ENCODE measurements at regions not wholly inside any gene's neighbourhood (a gene's known extent, or its start where the extent isn't known, plus 50 kb on each side); places are given as distances from the start of the nearest gene placed in this dataset.

DNA sequence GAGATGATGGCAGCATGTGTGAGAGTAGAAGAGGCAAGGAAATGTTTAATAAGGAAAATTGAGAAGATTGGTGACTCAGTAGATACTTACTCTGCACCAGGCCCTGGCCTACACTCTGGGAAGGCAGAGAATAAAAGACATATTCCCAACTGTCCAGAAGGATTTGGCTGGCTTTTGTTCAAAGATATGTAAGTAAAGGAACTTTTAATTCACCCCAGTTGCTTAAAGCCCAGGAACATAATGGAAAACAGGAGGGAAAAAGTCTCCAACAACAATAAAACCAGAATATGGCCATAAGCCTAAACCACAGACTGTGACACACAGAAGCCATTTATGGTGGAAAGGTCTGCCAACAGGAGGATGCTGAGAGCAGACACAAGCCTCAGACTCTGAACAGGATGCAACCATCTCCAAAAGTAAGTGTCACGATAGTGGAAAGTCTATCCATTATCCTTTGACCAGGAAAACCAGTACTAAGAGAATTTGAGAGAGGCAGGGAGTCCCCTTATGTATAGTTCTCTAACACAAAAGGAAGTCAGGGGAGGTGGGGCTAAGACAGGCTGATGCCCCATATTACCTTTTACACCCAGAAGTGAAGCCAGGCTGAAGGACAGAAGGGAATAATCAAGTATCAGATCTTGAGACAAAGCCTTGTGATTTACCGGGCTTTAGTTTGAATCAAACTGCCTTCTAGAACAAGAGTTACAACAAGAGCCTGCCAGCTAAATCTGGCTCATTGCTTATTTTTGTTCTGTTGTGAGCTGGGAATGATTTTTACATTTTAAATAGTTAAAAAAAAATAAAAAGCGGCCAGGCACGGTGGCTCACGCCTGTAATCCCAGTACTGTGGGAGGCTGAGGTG, 169.5 kb upstream of the STARD13 start:
- no peaks in the 10 kb centered on the region for H3K4me1 ChIP-seq (ENCODE audit: control insufficient read depth, low read depth, low read length)
- H3K79me1 ChIP-seq (ENCODE audit: low read length) = no peaks in the 10 kb centered on the region
- no peak overlapping the region for H3K4ac ChIP-seq (ENCODE audit: low read depth, low read length)
- H2AK5ac ChIP-seq (ENCODE audit: low read length) = no peak overlapping the region
- no CpG with 5 or more reads among the region's 5 CpGs for WGBS (ENCODE audit: extremely low coverage, insufficient coverage, low lambda C conversion rate)
- no peak overlapping the region for H4K8ac ChIP-seq (ENCODE audit: low read depth, low read length)
- H3K36me3 ChIP-seq (ENCODE audit: control insufficient read depth, insufficient read depth, low read length) = no peaks in the 10 kb centered on the region
- no peak overlapping the region for H3K27ac ChIP-seq (ENCODE audit: low read depth, low read length)
- no peak overlapping the region for H4K5ac ChIP-seq (ENCODE audit: low read length)
- H2BK5ac ChIP-seq (ENCODE audit: low read length) = no peak overlapping the region
- no peak overlapping the region for H2BK120ac ChIP-seq (ENCODE audit: low read depth, low read length)
- no peak overlapping the region for H3K56ac ChIP-seq (ENCODE audit: low read length)
- H2BK15ac ChIP-seq (replicated peaks; ENCODE audit: low read depth) = no peak overlapping the region
- H3K23ac ChIP-seq (ENCODE audit: low read length) = no peak overlapping the region
- no peak overlapping the region for H3K18ac ChIP-seq (ENCODE audit: low read length)
- H3K4me2 ChIP-seq (ENCODE audit: low read length) = no peak overlapping the region
- H3K79me2 ChIP-seq (ENCODE audit: control insufficient read depth, insufficient read depth, low read length) = no peaks in the 10 kb centered on the region
- no peak overlapping the region for H3K4me3 ChIP-seq (ENCODE audit: low read length)
- no peaks in the 10 kb centered on the region for H3K27me3 ChIP-seq (ENCODE audit: insufficient read depth, low read length, poor library complexity)
- DNase-seq = no peak
- H3K9ac ChIP-seq (ENCODE audit: low read length) = no peak overlapping the region

DNA sequence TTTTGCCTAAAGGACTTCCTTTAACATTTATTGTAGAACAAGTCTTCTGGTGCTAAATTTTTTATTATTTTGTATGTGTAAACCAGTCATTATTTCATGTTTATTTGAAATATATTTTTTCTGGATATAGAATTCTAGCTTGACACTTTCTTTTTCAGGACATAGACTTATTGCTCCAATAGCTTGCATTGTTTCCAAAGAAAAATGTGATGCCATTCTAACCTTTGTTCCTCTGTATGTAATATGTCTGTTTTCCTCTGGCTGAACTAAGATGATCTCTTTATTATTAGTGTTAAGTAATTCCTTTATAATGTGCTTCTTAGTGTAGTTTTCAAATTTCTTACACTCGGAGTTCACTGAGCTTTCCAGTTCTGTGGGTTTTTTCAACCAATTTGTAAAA, 174.1 kb upstream of the STARD13 start:
- Histone ChIP-seq H3K23ac (ENCODE audit: low read length) (no peak overlapping the region), H2AK5ac (ENCODE audit: low read length) (no peak overlapping the region), H3K79me1 (ENCODE audit: low read length) (no peaks in the 10 kb centered on the region), H2BK15ac (replicated peaks; ENCODE audit: low read depth) (no peak overlapping the region), H3K4me1 (ENCODE audit: control insufficient read depth, low read depth, low read length) (no peaks in the 10 kb centered on the region), H3K4me2 (ENCODE audit: low read length) (no peak overlapping the region), H3K27me3 (ENCODE audit: insufficient read depth, low read length, poor library complexity) (no peaks in the 10 kb centered on the region), H3K4ac (ENCODE audit: low read depth, low read length) (no peak overlapping the region), H3K4me3 (ENCODE audit: low read length) (no peak overlapping the region), H4K8ac (ENCODE audit: low read depth, low read length) (no peak overlapping the region), H3K9ac (ENCODE audit: low read length) (no peak overlapping the region), H2BK5ac (ENCODE audit: low read length) (no peak overlapping the region), H3K79me2 (ENCODE audit: control insufficient read depth, insufficient read depth, low read length) (no peaks in the 10 kb centered on the region), H3K18ac (ENCODE audit: low read length) (no peak overlapping the region), H2BK120ac (ENCODE audit: low read depth, low read length) (no peak overlapping the region), H3K56ac (ENCODE audit: low read length) (no peak overlapping the region), H3K36me3 (ENCODE audit: control insufficient read depth, insufficient read depth, low read length) (no peaks in the 10 kb centered on the region), H4K5ac (ENCODE audit: low read length) (no peak overlapping the region), H3K27ac (ENCODE audit: low read depth, low read length) (no peak overlapping the region)
- DNase-seq = no peak
- no CpG with 5 or more reads among the region's 1 CpG for WGBS (ENCODE audit: extremely low coverage, insufficient coverage, low lambda C conversion rate)

DNA sequence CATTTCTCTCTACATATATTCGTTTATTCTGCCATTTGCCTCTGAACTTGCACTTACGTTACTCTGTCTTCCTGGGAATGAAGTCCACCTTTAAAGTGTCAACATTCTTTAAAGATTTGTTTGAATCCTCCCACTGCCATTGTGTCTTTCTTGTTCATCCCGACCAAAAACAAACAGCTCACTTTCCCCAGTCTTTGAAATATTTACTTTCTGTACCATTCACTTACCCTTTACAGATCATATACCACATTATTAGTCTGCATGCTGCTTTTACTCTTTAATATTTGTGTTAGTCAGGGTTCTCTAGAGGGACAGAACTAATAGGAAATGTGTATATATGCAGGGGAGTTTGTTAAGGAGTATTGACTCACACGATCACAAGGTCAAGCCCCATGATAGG, 176.6 kb upstream of the STARD13 start:
- H2BK120ac ChIP-seq (ENCODE audit: low read depth, low read length) = no peak overlapping the region
- H3K18ac ChIP-seq (ENCODE audit: low read length) = no peak overlapping the region
- H3K4me1 ChIP-seq (ENCODE audit: control insufficient read depth, low read depth, low read length) = no peaks in the 10 kb centered on the region
- no peak overlapping the region for H3K4me3 ChIP-seq (ENCODE audit: low read length)
- no peak for DNase-seq
- H3K4me2 ChIP-seq (ENCODE audit: low read length) = no peak overlapping the region
- no peaks in the 10 kb centered on the region for H3K79me1 ChIP-seq (ENCODE audit: low read length)
- H3K36me3 ChIP-seq (ENCODE audit: control insufficient read depth, insufficient read depth, low read length) = no peaks in the 10 kb centered on the region
- H3K79me2 ChIP-seq (ENCODE audit: control insufficient read depth, insufficient read depth, low read length) = no peaks in the 10 kb centered on the region
- H2BK5ac ChIP-seq (ENCODE audit: low read length) = no peak overlapping the region
- 100% methylated on average over 1 of the region's 4 CpGs for WGBS (ENCODE audit: extremely low coverage, insufficient coverage, low lambda C conversion rate)
- H3K56ac ChIP-seq (ENCODE audit: low read length) = no peak overlapping the region
- no peak overlapping the region for H3K9ac ChIP-seq (ENCODE audit: low read length)
- no peak overlapping the region for H3K23ac ChIP-seq (ENCODE audit: low read length)
- H2BK15ac ChIP-seq (replicated peaks; ENCODE audit: low read depth) = no peak overlapping the region
- no peaks in the 10 kb centered on the region for H3K27me3 ChIP-seq (ENCODE audit: insufficient read depth, low read length, poor library complexity)
- no peak overlapping the region for H3K27ac ChIP-seq (ENCODE audit: low read depth, low read length)
- no peak overlapping the region for H2AK5ac ChIP-seq (ENCODE audit: low read length)
- H4K5ac ChIP-seq (ENCODE audit: low read length) = no peak overlapping the region
- H3K4ac ChIP-seq (ENCODE audit: low read depth, low read length) = no peak overlapping the region
- no peak overlapping the region for H4K8ac ChIP-seq (ENCODE audit: low read depth, low read length)

DNA sequence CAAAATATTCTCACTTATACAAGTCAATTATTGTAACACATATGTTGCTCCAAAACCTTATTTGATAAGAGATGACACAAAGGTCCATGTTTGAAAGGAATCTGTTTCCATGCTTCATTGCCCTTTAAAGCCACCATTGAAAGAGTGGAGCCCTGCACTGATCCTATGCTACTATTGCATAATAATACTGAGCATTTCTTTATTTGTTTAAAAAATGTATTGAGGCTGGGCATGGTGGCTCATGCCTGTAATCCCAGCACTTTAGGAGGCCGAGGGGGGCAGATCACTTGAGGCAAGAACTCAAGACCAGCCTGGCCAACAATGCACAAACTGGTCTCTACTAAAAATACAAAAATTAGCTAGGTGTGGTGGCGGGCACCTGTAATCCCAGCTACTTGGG, 178.8 kb upstream of the STARD13 start:
- no peaks in the 10 kb centered on the region for H3K27me3 ChIP-seq (ENCODE audit: insufficient read depth, low read length, poor library complexity)
- no peak overlapping the region for H4K8ac ChIP-seq (ENCODE audit: low read depth, low read length)
- no peaks in the 10 kb centered on the region for H3K36me3 ChIP-seq (ENCODE audit: control insufficient read depth, insufficient read depth, low read length)
- H3K4me3 ChIP-seq (ENCODE audit: low read length) = no peak overlapping the region
- H4K5ac ChIP-seq (ENCODE audit: low read length) = no peak overlapping the region
- WGBS (ENCODE audit: extremely low coverage, insufficient coverage, low lambda C conversion rate) = no CpG with 5 or more reads among the region's 2 CpGs
- no peak overlapping the region for H2BK120ac ChIP-seq (ENCODE audit: low read depth, low read length)
- no peaks in the 10 kb centered on the region for H3K4me1 ChIP-seq (ENCODE audit: control insufficient read depth, low read depth, low read length)
- H3K9ac ChIP-seq (ENCODE audit: low read length) = no peak overlapping the region
- no peak overlapping the region for H2BK15ac ChIP-seq (replicated peaks; ENCODE audit: low read depth)
- no peak overlapping the region for H2BK5ac ChIP-seq (ENCODE audit: low read length)
- H3K79me1 ChIP-seq (ENCODE audit: low read length) = no peaks in the 10 kb centered on the region
- H3K23ac ChIP-seq (ENCODE audit: low read length) = no peak overlapping the region
- H3K56ac ChIP-seq (ENCODE audit: low read length) = no peak overlapping the region
- H3K4me2 ChIP-seq (ENCODE audit: low read length) = no peak overlapping the region
- H3K4ac ChIP-seq (ENCODE audit: low read depth, low read length) = no peak overlapping the region
- DNase-seq = no peak
- no peak overlapping the region for H3K18ac ChIP-seq (ENCODE audit: low read length)
- no peaks in the 10 kb centered on the region for H3K79me2 ChIP-seq (ENCODE audit: control insufficient read depth, insufficient read depth, low read length)
- no peak overlapping the region for H3K27ac ChIP-seq (ENCODE audit: low read depth, low read length)
- no peak overlapping the region for H2AK5ac ChIP-seq (ENCODE audit: low read length)

DNA sequence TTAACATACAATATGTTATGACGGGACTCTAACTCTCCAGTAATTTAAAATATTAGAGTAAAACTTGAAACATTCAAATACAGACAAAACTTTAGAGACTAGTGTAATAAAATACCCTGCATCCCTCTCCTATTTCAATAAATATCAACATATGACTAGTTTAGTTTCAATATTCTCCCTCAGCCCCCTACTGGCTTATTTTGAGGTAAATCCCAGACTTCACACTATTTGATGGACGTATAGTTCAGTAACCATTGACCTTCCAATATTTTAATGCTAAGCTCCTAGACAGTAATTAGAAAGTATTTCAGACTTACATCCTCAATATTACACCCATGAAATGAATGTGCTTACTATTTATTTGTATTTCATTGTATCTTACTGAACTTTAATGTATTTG, 180.7 kb upstream of the STARD13 start:
- Histone ChIP-seq H3K18ac (ENCODE audit: low read length) (no peak overlapping the region), H3K23ac (ENCODE audit: low read length) (no peak overlapping the region), H3K4me1 (ENCODE audit: control insufficient read depth, low read depth, low read length) (no peaks in the 10 kb centered on the region), H3K27ac (ENCODE audit: low read depth, low read length) (no peak overlapping the region), H3K9ac (ENCODE audit: low read length) (no peak overlapping the region), H3K4ac (ENCODE audit: low read depth, low read length) (no peak overlapping the region), H2BK15ac (replicated peaks; ENCODE audit: low read depth) (no peak overlapping the region), H3K56ac (ENCODE audit: low read length) (no peak overlapping the region), H2BK5ac (ENCODE audit: low read length) (no peak overlapping the region), H3K79me2 (ENCODE audit: control insufficient read depth, insufficient read depth, low read length) (no peaks in the 10 kb centered on the region), H4K5ac (ENCODE audit: low read length) (no peak overlapping the region), H3K79me1 (ENCODE audit: low read length) (no peaks in the 10 kb centered on the region), H3K27me3 (ENCODE audit: insufficient read depth, low read length, poor library complexity) (no peaks in the 10 kb centered on the region), H2AK5ac (ENCODE audit: low read length) (no peak overlapping the region), H3K4me2 (ENCODE audit: low read length) (no peak overlapping the region), H3K36me3 (ENCODE audit: control insufficient read depth, insufficient read depth, low read length) (no peaks in the 10 kb centered on the region), H3K4me3 (ENCODE audit: low read length) (no peak overlapping the region), H2BK120ac (ENCODE audit: low read depth, low read length) (no peak overlapping the region), H4K8ac (ENCODE audit: low read depth, low read length) (no peak overlapping the region)
- DNase-seq = no peak
- no CpG with 5 or more reads among the region's 2 CpGs for whole genome bisulfite sequencing (ENCODE audit: extremely low coverage, insufficient coverage, low lambda C conversion rate)

DNA sequence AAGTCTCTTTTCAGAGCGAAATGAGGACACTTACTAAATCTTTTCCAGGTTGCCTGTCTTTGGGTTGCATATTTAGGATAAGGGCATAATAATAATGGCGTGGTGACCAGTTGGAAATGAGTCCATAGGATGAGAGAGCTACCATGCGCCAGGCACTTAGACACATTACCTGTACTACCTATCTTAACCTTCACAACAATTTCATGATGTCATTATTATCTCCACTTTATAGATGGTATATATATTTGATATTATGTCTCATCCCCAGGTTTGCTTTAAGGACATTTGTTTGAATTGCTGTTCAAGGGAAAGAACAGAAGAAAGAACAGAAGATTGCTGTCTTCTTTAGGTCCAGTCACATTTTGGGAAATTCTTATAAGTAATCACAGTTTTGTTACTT, 182.0 kb upstream of the STARD13 start:
- no peak overlapping the region for H3K4ac ChIP-seq (ENCODE audit: low read depth, low read length)
- H3K56ac ChIP-seq (ENCODE audit: low read length) = no peak overlapping the region
- no peaks in the 10 kb centered on the region for H3K27me3 ChIP-seq (ENCODE audit: insufficient read depth, low read length, poor library complexity)
- DNase-seq = no peak
- H3K36me3 ChIP-seq (ENCODE audit: control insufficient read depth, insufficient read depth, low read length) = no peaks in the 10 kb centered on the region
- H3K27ac ChIP-seq (ENCODE audit: low read depth, low read length) = no peak overlapping the region
- no peaks in the 10 kb centered on the region for H3K79me2 ChIP-seq (ENCODE audit: control insufficient read depth, insufficient read depth, low read length)
- no peak overlapping the region for H3K4me3 ChIP-seq (ENCODE audit: low read length)
- H4K5ac ChIP-seq (ENCODE audit: low read length) = no peak overlapping the region
- no CpG with 5 or more reads among the region's 3 CpGs for WGBS (ENCODE audit: extremely low coverage, insufficient coverage, low lambda C conversion rate)
- H3K4me1 ChIP-seq (ENCODE audit: control insufficient read depth, low read depth, low read length) = no peaks in the 10 kb centered on the region
- H3K18ac ChIP-seq (ENCODE audit: low read length) = no peak overlapping the region
- no peak overlapping the region for H2BK5ac ChIP-seq (ENCODE audit: low read length)
- H4K8ac ChIP-seq (ENCODE audit: low read depth, low read length) = no peak overlapping the region
- no peak overlapping the region for H2BK15ac ChIP-seq (replicated peaks; ENCODE audit: low read depth)
- H2BK120ac ChIP-seq (ENCODE audit: low read depth, low read length) = no peak overlapping the region
- H3K9ac ChIP-seq (ENCODE audit: low read length) = no peak overlapping the region
- no peak overlapping the region for H3K23ac ChIP-seq (ENCODE audit: low read length)
- H2AK5ac ChIP-seq (ENCODE audit: low read length) = no peak overlapping the region
- no peaks in the 10 kb centered on the region for H3K79me1 ChIP-seq (ENCODE audit: low read length)
- H3K4me2 ChIP-seq (ENCODE audit: low read length) = no peak overlapping the region
